GM21786 (cell line): ENCODE measurements at regions not wholly inside any gene's neighbourhood (a gene's known extent, or its start where the extent isn't known, plus 50 kb on each side); places are given as distances from the start of the nearest gene placed in this dataset.
"Not testable (repeated sequence)": the region's sequence is repeated elsewhere in the genome, so short reads cannot be mapped to it uniquely, and the experiment has no call there.

Experiments
- ATAC-seq: cut with Tn5 transposase; IDR thresholded peaks from one replicate; pipeline ENCODE4 v1.9.1; 2021; ENCODE audit not compliant: unreplicated experiment

- ATAC-seq: no peak
Observed at GRCh38 chr10:28354511-28354910, 51.6 kb upstream of the MPP7 start.

GRCh38 chr10:28355376-28355775 lies 52.5 kb upstream of the MPP7 start:
- ATAC-seq: no peak

- ATAC-seq: no peak
Observed at GRCh38 chr10:28359334-28359733, 56.5 kb upstream of the MPP7 start.

GRCh38 chr10:28360175-28360574 lies 57.3 kb upstream of the MPP7 start:
- ATAC-seq: no peak

- no peak for ATAC-seq
Observed at GRCh38 chr10:28363376-28363775, 60.5 kb upstream of the MPP7 start.

- ATAC-seq: no peak
Observed at GRCh38 chr10:28365840-28366239, 63.0 kb upstream of the MPP7 start.

GRCh38 chr10:28366994-28367393 lies 64.1 kb upstream of the MPP7 start:
- no peak for ATAC-seq

GRCh38 chr10:28367413-28367812 lies 64.5 kb upstream of the MPP7 start:
- no peak for ATAC-seq

- ATAC-seq: peak; percentile 97
Observed at GRCh38 chr10:28367929-28368484, 65.1 kb upstream of the MPP7 start.

- no peak for ATAC-seq
Observed at GRCh38 chr10:28370107-28370835, 67.4 kb upstream of the MPP7 start.

GRCh38 chr10:28371638-28372037 lies 68.8 kb upstream of the MPP7 start:
- not testable (repeated sequence) for ATAC-seq

- no peak for ATAC-seq
Observed at GRCh38 chr10:28374036-28374435, 71.2 kb upstream of the MPP7 start.

GRCh38 chr10:28375399-28376354 lies 72.8 kb upstream of the MPP7 start:
- ATAC-seq: no peak

- no peak for ATAC-seq
Observed at GRCh38 chr10:28378986-28379585, 76.2 kb upstream of the MPP7 start.

- ATAC-seq: no peak
Observed at GRCh38 chr10:28381466-28381865, 78.6 kb upstream of the MPP7 start.

- peak; percentile 92 for ATAC-seq
Observed at GRCh38 chr10:28381903-28382347, 79.1 kb upstream of the MPP7 start.

- no peak for ATAC-seq
Observed at GRCh38 chr10:28382525-28383269, 79.8 kb upstream of the MPP7 start.

GRCh38 chr10:28384557-28384956 lies 81.7 kb upstream of the MPP7 start:
- no peak for ATAC-seq

GRCh38 chr10:28385748-28386502 lies 83.1 kb upstream of the MPP7 start:
- no peak for ATAC-seq

- ATAC-seq: no peak
Observed at GRCh38 chr10:28386503-28386868, 83.6 kb upstream of the MPP7 start.
